ENCODE measurements at regions not wholly inside any gene's neighbourhood (a gene's known extent, or its start where the extent isn't known, plus 50 kb on each side); places are given as distances from the start of the nearest gene placed in this dataset.
A peak's percentile ranks its signal among the peaks of the same experiment; 100 is the strongest.

DNA sequence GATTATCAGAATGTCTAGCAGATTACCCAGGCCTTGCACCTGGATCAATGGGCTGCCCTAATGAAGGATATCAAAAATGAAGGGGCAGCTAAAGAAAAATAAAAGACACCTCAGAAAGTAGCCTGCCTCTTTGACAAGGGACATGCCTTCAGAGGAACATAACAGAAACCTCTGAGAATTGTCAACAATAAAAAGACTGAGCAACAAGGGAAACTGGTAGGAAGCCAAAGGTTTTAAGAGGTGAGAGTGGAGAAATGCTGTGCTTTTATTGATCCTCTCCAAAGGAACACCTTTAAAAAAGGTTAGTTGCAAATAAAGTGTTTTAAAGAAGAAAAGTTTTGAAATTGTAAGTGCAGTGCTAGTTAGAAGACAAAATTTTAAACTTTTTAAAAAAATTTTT is 187.8 kb upstream of the TTC14 start:
- no peak overlapping the region for H3K4me2 ChIP-seq (ENCODE audit: low read depth, low read length)
- FAIRE-seq (no peak), ATAC-seq (no peak), DNase-seq (ENCODE audit: low spot score) (no peak)
- H4K20me1 ChIP-seq (ENCODE audit: insufficient read depth, low read length) = no peaks in the 10 kb centered on the region
- H3K79me2 ChIP-seq (ENCODE audit: insufficient read depth, low read length) = no peaks in the 10 kb centered on the region
- no peak overlapping the region for H3K4me3 ChIP-seq (replicated peaks in 1 of 3; ENCODE audit: insufficient read depth in 1 of 3, low read depth in 2 of 3, low read length in 3 of 3)
- BruUV-seq (replicated peaks) = no TSS peak
- peaks cover 15% of the 10 kb centered on the region; the same call in 1 of the 2 replicates for H3K4me1 ChIP-seq (ENCODE audit: insufficient read depth, low read length)
- intact Hi-C loops (cut with micrococcal nuclease; ENCODE audit: unreplicated experiment) = no loop called here
- ChIA-PET CTCF (ENCODE audit: low intra/inter-chr PET ratio, low total read pairs) (no interaction called here), POLR2A (no interaction called here)
- H2AFZ ChIP-seq (ENCODE audit: low read length) = no peak overlapping the region
- no peak overlapping the region for H3K9ac ChIP-seq (ENCODE audit: insufficient read depth, low read depth, low read length)
- H3K27ac ChIP-seq (ENCODE audit: extremely low read length, insufficient read depth, low read length) = no peak overlapping the region
- TF ChIP-seq, protein P1, sequence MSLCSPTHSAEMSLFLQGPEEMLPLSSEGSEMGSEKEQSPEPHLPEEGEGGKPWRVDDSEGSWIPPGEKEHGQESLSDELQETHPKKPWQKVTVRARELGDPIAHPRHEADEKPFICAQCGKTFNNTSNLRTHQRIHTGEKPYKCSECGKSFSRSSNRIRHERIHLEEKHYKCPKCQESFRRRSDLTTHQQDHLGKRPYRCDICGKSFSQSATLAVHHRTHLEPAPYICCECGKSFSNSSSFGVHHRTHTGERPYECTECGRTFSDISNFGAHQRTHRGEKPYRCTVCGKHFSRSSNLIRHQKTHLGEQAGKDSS (CRISPR knock-in tag; IDR thresholded peaks at IDR 0.05; ENCODE audit: borderline replicate concordance, low read depth) = no peak
- in situ Hi-C loops (cut with HindIII; ENCODE audit: extremely low pct_ligation_motif_present, low pct_unique_long_range_greater_than_20kb) = no loop called here
- no peaks in the 10 kb centered on the region for H3K9me3 ChIP-seq (ENCODE audit: low read length)
- no peaks in the 10 kb centered on the region for H3K27me3 ChIP-seq (ENCODE audit: control insufficient read depth in 1 of 2, insufficient read depth in 2 of 2, low read length in 2 of 2)
- H3K36me3 ChIP-seq (replicated peaks in 1 of 2; ENCODE audit: control insufficient read depth in 1 of 2, insufficient read depth in 2 of 2, low read length in 2 of 2) = no peaks in the 10 kb centered on the region

DNA sequence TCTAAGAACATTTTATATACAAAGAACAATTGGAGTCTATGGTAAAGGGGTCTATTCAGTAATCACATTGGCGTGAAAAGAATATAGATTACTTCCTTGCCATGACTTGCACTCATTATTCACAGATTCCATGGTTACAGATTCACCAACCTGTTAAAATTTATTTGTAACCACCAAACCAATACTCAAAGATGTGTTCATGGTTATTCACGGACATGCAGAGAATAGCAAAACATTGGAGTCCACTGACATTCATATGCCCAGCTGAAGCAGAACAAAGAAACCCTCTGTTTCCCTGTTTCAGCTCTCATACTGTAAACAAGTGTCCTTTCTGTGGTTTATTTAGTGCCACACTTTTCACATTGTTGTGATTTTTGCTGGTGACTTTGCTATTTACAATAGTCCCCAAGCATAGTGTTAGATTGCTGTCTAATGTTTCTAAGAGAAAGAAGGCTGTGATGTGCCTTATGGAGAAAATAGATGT is 185.8 kb upstream of the TTC14 start:
- POLR2A ChIA-PET = no interaction called here
- intact Hi-C loops (cut with micrococcal nuclease; ENCODE audit: unreplicated experiment) = no loop called here
- TF ChIP-seq SIX4 (CRISPR knock-in tag; IDR thresholded peaks at IDR 0.05) = no peak
- no peak for TF ChIP-seq CENPX (CRISPR knock-in tag; IDR thresholded peaks at IDR 0.05)
- TF ChIP-seq, protein P2, sequence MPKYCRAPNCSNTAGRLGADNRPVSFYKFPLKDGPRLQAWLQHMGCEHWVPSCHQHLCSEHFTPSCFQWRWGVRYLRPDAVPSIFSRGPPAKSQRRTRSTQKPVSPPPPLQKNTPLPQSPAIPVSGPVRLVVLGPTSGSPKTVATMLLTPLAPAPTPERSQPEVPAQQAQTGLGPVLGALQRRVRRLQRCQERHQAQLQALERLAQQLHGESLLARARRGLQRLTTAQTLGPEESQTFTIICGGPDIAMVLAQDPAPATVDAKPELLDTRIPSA (CRISPR knock-in tag; IDR thresholded peaks at IDR 0.05; ENCODE audit: borderline replicate concordance) = no peak
- peak; percentile 54 for TF ChIP-seq FOXA3 (CRISPR knock-in tag; IDR thresholded peaks at IDR 0.05)
- no peak for TF ChIP-seq MIER3 (CRISPR knock-in tag; IDR thresholded peaks at IDR 0.05; ENCODE audit: borderline replicate concordance)
- TF ChIP-seq ZNF430 (CRISPR knock-in tag; IDR thresholded peaks at IDR 0.05) = no peak
- no peak for TF ChIP-seq FOXA1 (IDR thresholded peaks at IDR 0.05)
- no peak for TF ChIP-seq FOXA1 (CRISPR knock-in tag; IDR thresholded peaks at IDR 0.05)
- TF ChIP-seq, protein P3, sequence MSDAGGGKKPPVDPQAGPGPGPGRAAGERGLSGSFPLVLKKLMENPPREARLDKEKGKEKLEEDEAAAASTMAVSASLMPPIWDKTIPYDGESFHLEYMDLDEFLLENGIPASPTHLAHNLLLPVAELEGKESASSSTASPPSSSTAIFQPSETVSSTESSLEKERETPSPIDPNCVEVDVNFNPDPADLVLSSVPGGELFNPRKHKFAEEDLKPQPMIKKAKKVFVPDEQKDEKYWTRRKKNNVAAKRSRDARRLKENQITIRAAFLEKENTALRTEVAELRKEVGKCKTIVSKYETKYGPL (CRISPR knock-in tag; IDR thresholded peaks at IDR 0.05) = no peak
- no peak for TF ChIP-seq SMARCE1 (IDR thresholded peaks at IDR 0.05; ENCODE audit: borderline replicate concordance)
- no peak for TF ChIP-seq SOX6 (IDR thresholded peaks at IDR 0.05)
- peak; percentile 22; the same call in 1 of the 2 replicates for TF ChIP-seq SOX6 (CRISPR knock-in tag; IDR thresholded peaks at IDR 0.05)
- TF ChIP-seq ZNF224 (CRISPR knock-in tag; IDR thresholded peaks at IDR 0.05) = no peak
- no peak for TF ChIP-seq MAZ (IDR thresholded peaks at IDR 0.05; ENCODE audit: borderline replicate concordance, low read depth, low read length)
- TF ChIP-seq MAZ (CRISPR knock-in tag; IDR thresholded peaks at IDR 0.05; ENCODE audit: low read depth) = no peak
- TF ChIP-seq SOX13 (IDR thresholded peaks at IDR 0.05) = no peak
- peak in 1 of 2 experiments; percentile 62; a peak in 2 of 4 replicates for TF ChIP-seq SOX13 (CRISPR knock-in tag; conservative IDR thresholded peaks at IDR 0.05 in 1 of 2, IDR thresholded peaks at IDR 0.05 in 1 of 2)

More for the DNA sequence above, 185.8 kb upstream of the TTC14 start:
- no peaks in the 10 kb centered on the region for H3K27me3 ChIP-seq (ENCODE audit: control insufficient read depth in 1 of 2, insufficient read depth in 2 of 2, low read length in 2 of 2)
- FAIRE-seq (no peak), DNase-seq (ENCODE audit: low spot score) (peak; percentile 23), ATAC-seq (peak; percentile 69)
- no peaks in the 10 kb centered on the region for H4K20me1 ChIP-seq (ENCODE audit: insufficient read depth, low read length)
- H3K4me2 ChIP-seq (ENCODE audit: low read depth, low read length) = no peak overlapping the region
- BruUV-seq (replicated peaks) = no TSS peak
- peaks cover 15% of the 10 kb centered on the region; the same call in 1 of the 2 replicates for H3K4me1 ChIP-seq (ENCODE audit: insufficient read depth, low read length)
- no peak overlapping the region for H3K4me3 ChIP-seq (replicated peaks in 1 of 3; ENCODE audit: insufficient read depth in 1 of 3, low read depth in 2 of 3, low read length in 3 of 3)
- no peaks in the 10 kb centered on the region for H3K79me2 ChIP-seq (ENCODE audit: insufficient read depth, low read length)
- CTCF ChIA-PET (ENCODE audit: low intra/inter-chr PET ratio, low total read pairs) = no interaction called here
- H3K9ac ChIP-seq (ENCODE audit: insufficient read depth, low read depth, low read length) = no peak overlapping the region
- no peaks in the 10 kb centered on the region for H3K9me3 ChIP-seq (ENCODE audit: low read length)
- H3K27ac ChIP-seq (ENCODE audit: extremely low read length, insufficient read depth, low read length) = no peak overlapping the region
- H2AFZ ChIP-seq (ENCODE audit: low read length) = no peak overlapping the region
- 2% methylated on average over 2 of the region's 2 CpGs for whole genome bisulfite sequencing (ENCODE audit: low lambda C conversion rate)
- H3K36me3 ChIP-seq (replicated peaks in 1 of 2; ENCODE audit: control insufficient read depth in 1 of 2, insufficient read depth in 2 of 2, low read length in 2 of 2) = no peaks in the 10 kb centered on the region
- in situ Hi-C loops (cut with HindIII; ENCODE audit: extremely low pct_ligation_motif_present, low pct_unique_long_range_greater_than_20kb) = no loop called here
